ENCODE measurements at regions not wholly inside any gene's neighbourhood (a gene's known extent, or its start where the extent isn't known, plus 50 kb on each side); places are given as distances from the start of the nearest gene placed in this dataset.

- TF ChIP-seq REST (IDR thresholded peaks at IDR 0.05; ENCODE audit: low read depth) (no peak), TAF1 (IDR thresholded peaks at IDR 0.05; ENCODE audit: low read depth) (no peak), CEBPB (IDR thresholded peaks at IDR 0.05) (no peak), RAD21 (IDR thresholded peaks at IDR 0.05; ENCODE audit: low read depth) (no peak), YY1 (IDR thresholded peaks at IDR 0.05; ENCODE audit: low read depth) (no peak), EP300 (IDR thresholded peaks at IDR 0.05; ENCODE audit: borderline replicate concordance) (no peak), NFIC (IDR thresholded peaks at IDR 0.05) (no peak), MAX (IDR thresholded peaks at IDR 0.05) (no peak), TCF12 (IDR thresholded peaks at IDR 0.05; ENCODE audit: low read depth) (no peak)
Observed at GRCh38 chr5:66338828-66339227, 194.7 kb downstream of the SREK1 start.

All from Ishikawa (cell line).